H1 (cell line): ENCODE measurements at regions not wholly inside any gene's neighbourhood (a gene's known extent, or its start where the extent isn't known, plus 50 kb on each side); places are given as distances from the start of the nearest gene placed in this dataset.

ENCODE experiments used
- CTCF ChIA-PET: fragments of 300-600 bp; sonication (Branson Sonifier 250); formaldehyde crosslinking; loops from one replicate; lab custom pipeline; 2021; ENCODE audit not compliant: partially characterized antibody; lab: Charles Lee
- POLR2A ChIA-PET: fragments of 300-600 bp; sonication (Branson Sonifier 250); formaldehyde crosslinking; loops from one replicate; lab custom pipeline; 2021; ENCODE audit warnings: inconsistent platforms; ENCODE audit not compliant: partially characterized antibody; lab: Charles Lee
- DNase-seq, 2 experiments: peaks; one replicate each; pipeline versions ENCODE4 v3.0.0 to v3.0.0-alpha.2; 2010 to 2022; ENCODE audit warnings: low spot score in 2 of 2, low read depth in 1 of 2, mixed read lengths in 1 of 2
- FAIRE-seq: peaks from 2 replicates; lab custom pipeline; 2011; peaks lifted over from hg19 to GRCh38; lab: Jason Lieb, UNC
- H2AFZ ChIP-seq: 2 replicates; pipeline ENCODE4 v1.8.1; 2012; ENCODE audit warnings: low read length, inconsistent platforms
- H2AK5ac ChIP-seq: 2 replicates; pipeline ENCODE4 v1.6.1; 2013; ENCODE audit warnings: low read depth, low read length
- H2BK120ac ChIP-seq: replicated peaks from 2 replicates; pipeline ENCODE3; 2013; ENCODE audit warnings: low read depth, low read length, inconsistent platforms
- H2BK12ac ChIP-seq: 2 replicates; pipeline ENCODE4 v1.6.1; 2013; ENCODE audit warnings: low read depth, low read length
- H2BK15ac ChIP-seq: 2 replicates; pipeline ENCODE4 v1.6.1; 2013; ENCODE audit warnings: low read length
- H2BK20ac ChIP-seq: 2 replicates; pipeline ENCODE4 v1.6.1; 2013; ENCODE audit warnings: low read length
- H2BK5ac ChIP-seq: 2 replicates; pipeline ENCODE4 v1.6.1; 2013; ENCODE audit warnings: low read depth, low read length
- H3K14ac ChIP-seq: 2 replicates; pipeline ENCODE4 v1.6.1; 2013; ENCODE audit warnings: inconsistent platforms; ENCODE audit not compliant: insufficient read length
- H3K18ac ChIP-seq: 2 replicates; pipeline ENCODE4 v1.6.1; 2013; ENCODE audit warnings: low read length; ENCODE audit errors: extremely low read depth
- H3K23ac ChIP-seq: 2 replicates; pipeline ENCODE4 v1.6.1; 2013; ENCODE audit warnings: inconsistent platforms; ENCODE audit not compliant: insufficient read length
- H3K23me2 ChIP-seq: 2 replicates; pipeline ENCODE4 v1.6.1; 2013; ENCODE audit warnings: low read depth, low read length
- H3K27ac ChIP-seq: 2 replicates; pipeline ENCODE4 v1.6.1; 2011; ENCODE audit warnings: low read depth, low read length, inconsistent platforms
- H3K27me3 ChIP-seq, 4 experiments: replicated peaks in 1 of 4; 1 replicate in 1 of 4; 2 replicates in 3 of 4; pipeline versions ENCODE4 v1.6.1 to v1.8.1; 2011 to 2013; ENCODE audit warnings: low read length in 3 of 4, mild to moderate bottlenecking in 3 of 4, inconsistent platforms in 2 of 4, mixed read lengths in 2 of 4, moderate library complexity in 1 of 4; ENCODE audit not compliant: control insufficient read depth in 3 of 4, insufficient read depth in 3 of 4; ENCODE audit errors: extremely low read depth in 1 of 4
- H3K36me3 ChIP-seq, 4 experiments: 2 replicates each; pipeline versions ENCODE4 v1.6.1 to v1.8.1; 2011 to 2013; ENCODE audit warnings: mild to moderate bottlenecking in 4 of 4, low read length in 3 of 4, moderate library complexity in 2 of 4, control low read depth in 1 of 4, inconsistent platforms in 1 of 4; ENCODE audit not compliant: insufficient read depth in 4 of 4, control insufficient read depth in 2 of 4
- H3K4ac ChIP-seq: replicated peaks from 2 replicates; pipeline ENCODE3; 2013; ENCODE audit warnings: low read length, low read depth, mixed read lengths, inconsistent platforms; ENCODE audit not compliant: insufficient read length
- H3K4me1 ChIP-seq, 4 experiments: replicated peaks in 1 of 4; 1 replicate in 1 of 4; 2 replicates in 3 of 4; pipeline versions ENCODE4 v1.6.1 to v1.8.1; 2011 to 2013; ENCODE audit warnings: low read length in 3 of 4, inconsistent platforms in 2 of 4, mixed read lengths in 1 of 4; ENCODE audit not compliant: insufficient read depth in 4 of 4, control insufficient read depth in 3 of 4
- H3K4me2 ChIP-seq, 2 experiments: 2 replicates each; pipeline versions ENCODE4 v1.6.1 to v1.8.1; 2011 to 2013; ENCODE audit warnings: low read depth in 2 of 2, low read length in 2 of 2, control low read depth in 1 of 2, inconsistent platforms in 1 of 2, mild to moderate bottlenecking in 1 of 2; ENCODE audit not compliant: insufficient read depth in 1 of 2
- H3K4me3 ChIP-seq, 4 experiments: fragments of 200-600, 300-600 bp in 1 of 4; sonication (generic), shearing (Covaris generic), sonication (Bioruptor Twin) in 1 of 4; 2 replicates each; pipeline versions ENCODE4 v1.5.1 to v1.8.1; 2011 to 2016; ENCODE audit warnings: low read length in 4 of 4, low read depth in 3 of 4, control low read depth in 2 of 4, inconsistent platforms in 2 of 4, mild to moderate bottlenecking in 2 of 4, mixed read lengths in 1 of 4, moderate library complexity in 1 of 4; ENCODE audit not compliant: insufficient read depth in 2 of 4; ENCODE audit errors: extremely low read depth in 1 of 4
- H3K56ac ChIP-seq: replicated peaks from 2 replicates; pipeline ENCODE3; 2013; ENCODE audit warnings: low read depth, mild to moderate bottlenecking, mixed read lengths, low read length, inconsistent platforms; ENCODE audit not compliant: insufficient read length
- H3K79me1 ChIP-seq: 2 replicates; pipeline ENCODE4 v1.6.1; 2013; ENCODE audit warnings: low read depth, low read length, control low read depth
- H3K79me2 ChIP-seq, 2 experiments: 2 replicates each; pipeline versions ENCODE4 v1.6.1 to v1.8.1; 2012 to 2013; ENCODE audit warnings: low read length in 2 of 2, mild to moderate bottlenecking in 2 of 2, inconsistent platforms in 1 of 2; ENCODE audit not compliant: insufficient read depth in 2 of 2, control insufficient read depth in 1 of 2
- H3K9ac ChIP-seq, 4 experiments: replicated peaks in 1 of 4; 1 replicate in 1 of 4; 2 replicates in 3 of 4; pipeline versions ENCODE4 v1.6.1 to v1.8.1; 2011 to 2013; ENCODE audit warnings: low read depth in 3 of 4, low read length in 3 of 4, control low read depth in 2 of 4, mild to moderate bottlenecking in 2 of 4, moderate library complexity in 2 of 4, inconsistent platforms in 1 of 4; ENCODE audit errors: extremely low read depth in 1 of 4
- H3K9me3 ChIP-seq, 2 experiments: 2 replicates each; pipeline versions ENCODE4 v1.6.1 to v1.8.1; 2012 to 2013; ENCODE audit warnings: mild to moderate bottlenecking in 2 of 2, moderate library complexity in 2 of 2, control low read depth in 1 of 2, inconsistent platforms in 1 of 2, low read depth in 1 of 2, low read length in 1 of 2, mixed read lengths in 1 of 2; ENCODE audit not compliant: insufficient read depth in 2 of 2
- H4K20me1 ChIP-seq, 2 experiments: replicated peaks in 1 of 2; 2 replicates each; pipeline versions ENCODE3 to v1.8.1; 2011 to 2013; ENCODE audit warnings: inconsistent platforms in 2 of 2, low read length in 2 of 2, mild to moderate bottlenecking in 1 of 2; ENCODE audit not compliant: insufficient read depth in 2 of 2, control insufficient read depth in 1 of 2
- H4K5ac ChIP-seq: 2 replicates; pipeline ENCODE4 v1.6.1; 2013; ENCODE audit warnings: low read length, low read depth, mixed read lengths, inconsistent platforms; ENCODE audit not compliant: insufficient read length
- H4K8ac ChIP-seq: 2 replicates; pipeline ENCODE4 v1.8.0; 2013; ENCODE audit warnings: mild to moderate bottlenecking, moderate library complexity, low read length, inconsistent platforms; ENCODE audit not compliant: insufficient read depth; ENCODE audit errors: extremely low read depth
- H4K91ac ChIP-seq: replicated peaks from 2 replicates; pipeline ENCODE3; 2013; ENCODE audit warnings: low read length, mixed read lengths, inconsistent platforms; ENCODE audit not compliant: insufficient read length
- BRCA1 ChIP-seq: IDR thresholded peaks from 2 replicates; pipeline ENCODE4 v1.6.1; 2012; ENCODE audit warnings: low read depth, low read length, improper control_type of control experiment
- CBX5 ChIP-seq: fragments of 300-800, 300-1000 bp; sonication (generic); IDR thresholded peaks from 2 replicates; pipeline ENCODE4 v1.7.1; 2016; ENCODE audit warnings: antibody characterized with exemption, low read length, low read depth
- CBX8 ChIP-seq: fragments of 300-800, 300-1000 bp; sonication (generic); IDR thresholded peaks from 2 replicates; pipeline ENCODE4 v1.7.1; 2016; ENCODE audit warnings: low read depth, low read length, borderline replicate concordance
- EGR1 ChIP-seq: IDR thresholded peaks from 2 replicates; pipeline ENCODE4 v1.6.1; 2011; ENCODE audit warnings: low read depth, low read length, borderline replicate concordance
- MAFK ChIP-seq: IDR thresholded peaks from 2 replicates; pipeline ENCODE4 v1.6.1; 2012; ENCODE audit warnings: low read depth, mild to moderate bottlenecking, improper control_type of control experiment, low read length
- POLR2A ChIP-seq, 2 experiments: IDR thresholded peaks; 1 replicate in 1 of 2; 2 replicates in 1 of 2; pipeline ENCODE4 v1.6.1; 2011; ENCODE audit warnings: low read depth in 2 of 2, low read length in 2 of 2, mild to moderate bottlenecking in 2 of 2; ENCODE audit errors: control extremely low read depth in 1 of 2
- SIN3A ChIP-seq, 2 experiments: IDR thresholded peaks in 1 of 2; conservative IDR thresholded peaks in 1 of 2; 2 replicates each; pipeline ENCODE4 v1.6.1; 2011 to 2012; ENCODE audit warnings: low read length in 2 of 2, improper control_type of control experiment in 1 of 2, low read depth in 1 of 2, mild to moderate bottlenecking in 1 of 2
- SIRT6 ChIP-seq: IDR thresholded peaks from one replicate; pipeline ENCODE4 v1.7.1; 2012; ENCODE audit warnings: low read length, inconsistent platforms
- SP2 ChIP-seq: IDR thresholded peaks from 2 replicates; pipeline ENCODE4 v1.6.1; 2012; ENCODE audit warnings: mild to moderate bottlenecking, low read length, inconsistent platforms
- TBP ChIP-seq: IDR thresholded peaks from 2 replicates; pipeline ENCODE4 v1.6.1; 2011; ENCODE audit warnings: low read depth, low read length, improper control_type of control experiment
- ZNF274 ChIP-seq: IDR thresholded peaks from 2 replicates; pipeline ENCODE4 v1.7.0; 2012; ENCODE audit warnings: low read length, borderline replicate concordance; ENCODE audit errors: extremely low read depth
- WGBS, 2 experiments: shearing (Covaris generic) in 1 of 2; methylation state at CpG; one replicate each; pipeline versions ENCODE4 v1.1.6 to v1.1.7; 2013 to 2015; ENCODE audit warnings: low lambda C conversion rate in 2 of 2, mixed read lengths in 2 of 2, inconsistent platforms in 1 of 2, low coverage in 1 of 2, missing lambda C conversion rate in 1 of 2; ENCODE audit not compliant: insufficient replicate concordance in 2 of 2, insufficient coverage in 1 of 2, insufficient read length in 1 of 2; ENCODE audit errors: extremely low coverage in 1 of 2, missing lambda C conversion rate in 1 of 2; 5-methylcytosine and 5-hydroxymethylcytosine counted together
- TF ChIP-seq, protein P1 (sequence below), 3 experiments: IDR thresholded peaks; 1 replicate in 2 of 3; 2 replicates in 1 of 3; pipeline versions ENCODE4 v1.5.1 to v1.6.1; 2011; ENCODE audit warnings: low read length in 3 of 3, mild to moderate bottlenecking in 3 of 3, inconsistent platforms in 2 of 3, low read depth in 1 of 3, moderate library complexity in 1 of 3; ENCODE audit not compliant: insufficient read depth in 1 of 3; ENCODE audit errors: control extremely low read depth in 1 of 3

- TF ChIP-seq, protein P1, sequence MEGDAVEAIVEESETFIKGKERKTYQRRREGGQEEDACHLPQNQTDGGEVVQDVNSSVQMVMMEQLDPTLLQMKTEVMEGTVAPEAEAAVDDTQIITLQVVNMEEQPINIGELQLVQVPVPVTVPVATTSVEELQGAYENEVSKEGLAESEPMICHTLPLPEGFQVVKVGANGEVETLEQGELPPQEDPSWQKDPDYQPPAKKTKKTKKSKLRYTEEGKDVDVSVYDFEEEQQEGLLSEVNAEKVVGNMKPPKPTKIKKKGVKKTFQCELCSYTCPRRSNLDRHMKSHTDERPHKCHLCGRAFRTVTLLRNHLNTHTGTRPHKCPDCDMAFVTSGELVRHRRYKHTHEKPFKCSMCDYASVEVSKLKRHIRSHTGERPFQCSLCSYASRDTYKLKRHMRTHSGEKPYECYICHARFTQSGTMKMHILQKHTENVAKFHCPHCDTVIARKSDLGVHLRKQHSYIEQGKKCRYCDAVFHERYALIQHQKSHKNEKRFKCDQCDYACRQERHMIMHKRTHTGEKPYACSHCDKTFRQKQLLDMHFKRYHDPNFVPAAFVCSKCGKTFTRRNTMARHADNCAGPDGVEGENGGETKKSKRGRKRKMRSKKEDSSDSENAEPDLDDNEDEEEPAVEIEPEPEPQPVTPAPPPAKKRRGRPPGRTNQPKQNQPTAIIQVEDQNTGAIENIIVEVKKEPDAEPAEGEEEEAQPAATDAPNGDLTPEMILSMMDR (IDR thresholded peaks at IDR 0.05; ENCODE audit: control extremely low read depth in 1 of 3, insufficient read depth in 1 of 3, low read depth in 1 of 3, low read length in 3 of 3): no peak
- no peak for TF ChIP-seq POLR2A (IDR thresholded peaks at IDR 0.05; ENCODE audit: control extremely low read depth in 1 of 2, low read depth in 2 of 2, low read length in 2 of 2)
- TF ChIP-seq TBP: no peak
- no peak for TF ChIP-seq ZNF274
- TF ChIP-seq CBX5: no peak
- TF ChIP-seq EGR1: no peak
- no peak for TF ChIP-seq SP2
- no peak for TF ChIP-seq MAFK
- TF ChIP-seq SIN3A (conservative IDR thresholded peaks at IDR 0.05 in 1 of 2, IDR thresholded peaks at IDR 0.05 in 1 of 2; ENCODE audit: low read depth in 1 of 2, low read length in 2 of 2): no peak
- no peak for TF ChIP-seq CBX8
- no peak for TF ChIP-seq BRCA1
- TF ChIP-seq SIRT6: no peak
- H4K20me1 ChIP-seq: no peaks in the 10 kb centered on the region
- H3K14ac ChIP-seq: no peak overlapping the region
- no peaks in the 10 kb centered on the region for H3K79me2 ChIP-seq
- no peaks in the 10 kb centered on the region for H3K23me2 ChIP-seq
- H2BK120ac ChIP-seq: no peak overlapping the region
- H3K18ac ChIP-seq: no peak overlapping the region
- H3K56ac ChIP-seq: no peak overlapping the region
- H3K4ac ChIP-seq: no peak overlapping the region
- H2BK5ac ChIP-seq: no peak overlapping the region
- H4K5ac ChIP-seq: no peak overlapping the region
- H2BK20ac ChIP-seq: no peak overlapping the region
- no peak overlapping the region for H3K27ac ChIP-seq
- H4K8ac ChIP-seq: no peak overlapping the region
- H2AFZ ChIP-seq: no peak overlapping the region
- H3K27me3 ChIP-seq: peaks cover 0 to 9% (median 5%) of the 10 kb centered on the region in 4 experiments; a peak in 3 of 7 replicates
- H3K9ac ChIP-seq: no peak overlapping the region
- DNase-seq (no peak), FAIRE-seq (no peak)
- H3K79me1 ChIP-seq: no peaks in the 10 kb centered on the region
- no peak overlapping the region for H3K23ac ChIP-seq
- H4K91ac ChIP-seq: no peak overlapping the region
- H3K9me3 ChIP-seq: no peaks in the 10 kb centered on the region
- no peak overlapping the region for H3K4me2 ChIP-seq
- ChIA-PET CTCF (interaction anchor here (1.2 to 1.3 kb wide), 3 partner anchors 17 to 59 kb away, joined by 3 to 5 read pairs (median 4); no protein-coding TSS in a partner anchor), POLR2A (interaction anchor here (0.9 kb wide), 1 partner anchor 10 kb away, joined by 4 read pairs; no protein-coding TSS in a partner anchor)
- H2BK12ac ChIP-seq: no peak overlapping the region
- H2BK15ac ChIP-seq: no peak overlapping the region
- H3K4me3 ChIP-seq: no peak overlapping the region
- no peak overlapping the region for H2AK5ac ChIP-seq
- H3K4me1 ChIP-seq: peaks cover 4 to 8% (median 6%) of the 10 kb centered on the region in 4 experiments; a peak in 5 of 7 replicates
- H3K36me3 ChIP-seq: no peaks in the 10 kb centered on the region
- WGBS, 2 experiments: 82% methylated on average over 5 of the region's 5 CpGs; no CpG with 5 or more reads in 1 of the 2 experiments
Measured at GRCh38 chr1:235925016-235925415, 58.3 kb upstream of the LYST start.
